NCI-H226 (cell line): ENCODE measurements at regions not wholly inside any gene's neighbourhood (a gene's known extent, or its start where the extent isn't known, plus 50 kb on each side); places are given as distances from the start of the nearest gene placed in this dataset.

Experiments used
- DNase-seq: peaks from one replicate; pipeline ENCODE4 v3.0.0-alpha.2; 2015

DNA sequence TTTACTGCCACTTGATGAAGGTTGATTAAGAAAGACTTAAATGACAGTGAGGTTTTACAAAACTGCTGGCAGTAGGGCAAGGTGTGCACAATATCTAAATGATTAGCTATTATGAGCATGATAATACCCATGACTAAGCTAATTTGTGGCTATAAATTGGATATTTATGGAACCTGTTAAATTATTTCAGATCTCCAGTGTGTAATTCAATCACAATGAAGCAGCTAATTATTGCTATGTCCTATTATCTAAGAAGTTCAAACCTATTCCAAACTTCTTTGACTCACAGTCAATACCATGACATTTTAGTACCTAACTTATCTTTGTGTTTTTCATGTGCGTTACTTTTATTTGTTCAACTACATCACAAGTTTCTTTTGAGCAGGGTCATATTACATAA lies 253.8 kb upstream of the MMADHC start:
- no peak for DNase-seq

DNA sequence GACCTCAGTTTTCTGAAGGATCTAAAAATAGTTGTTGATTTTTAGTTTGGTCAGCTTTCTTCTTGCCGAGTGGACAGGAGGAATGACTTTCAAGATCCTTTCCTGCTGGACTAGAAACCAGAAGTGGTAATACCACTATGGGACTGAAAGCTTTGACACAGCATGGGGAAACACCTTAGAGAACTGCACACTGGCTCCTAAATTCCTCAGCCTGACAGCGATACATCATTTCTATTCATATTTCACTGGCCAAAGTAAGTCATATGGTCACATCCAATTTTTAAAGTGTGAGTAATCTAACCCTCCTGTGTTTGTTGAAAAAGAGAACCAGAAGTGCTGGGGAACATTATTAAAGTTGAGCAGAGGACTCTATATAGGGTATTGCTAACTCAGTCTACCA lies 244.7 kb upstream of the MMADHC start:
- DNase-seq, result peak; percentile 24

GRCh38 chr2:149828520-149829210 lies 241.1 kb upstream of the MMADHC start:
- no peak for DNase-seq

DNA sequence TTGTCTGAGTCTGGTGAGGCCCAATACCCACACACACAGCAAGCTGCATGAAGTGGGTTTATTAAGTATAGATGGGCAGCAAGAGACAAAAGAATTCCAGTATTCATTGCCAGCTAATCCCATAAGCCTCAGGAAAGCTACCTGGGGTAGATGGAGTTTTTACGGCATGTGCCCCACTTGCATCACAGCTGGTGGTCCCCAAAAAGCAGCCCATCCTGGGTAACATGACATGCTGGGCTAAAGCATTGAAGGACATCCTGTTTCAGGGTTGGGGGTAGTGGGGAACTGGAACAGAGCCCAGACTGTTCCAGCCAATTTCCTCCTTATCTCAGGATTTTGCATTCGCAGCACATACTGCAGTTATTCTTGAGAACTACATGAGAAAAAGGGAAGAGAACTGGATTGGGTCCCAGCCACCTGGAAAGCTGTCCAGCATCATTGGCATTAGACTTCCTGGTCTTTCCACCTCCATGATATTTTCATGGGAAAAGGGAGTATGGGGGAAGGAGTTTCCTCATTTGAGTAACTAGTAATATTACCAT lies 240.1 kb upstream of the MMADHC start:
- no peak for DNase-seq

DNA sequence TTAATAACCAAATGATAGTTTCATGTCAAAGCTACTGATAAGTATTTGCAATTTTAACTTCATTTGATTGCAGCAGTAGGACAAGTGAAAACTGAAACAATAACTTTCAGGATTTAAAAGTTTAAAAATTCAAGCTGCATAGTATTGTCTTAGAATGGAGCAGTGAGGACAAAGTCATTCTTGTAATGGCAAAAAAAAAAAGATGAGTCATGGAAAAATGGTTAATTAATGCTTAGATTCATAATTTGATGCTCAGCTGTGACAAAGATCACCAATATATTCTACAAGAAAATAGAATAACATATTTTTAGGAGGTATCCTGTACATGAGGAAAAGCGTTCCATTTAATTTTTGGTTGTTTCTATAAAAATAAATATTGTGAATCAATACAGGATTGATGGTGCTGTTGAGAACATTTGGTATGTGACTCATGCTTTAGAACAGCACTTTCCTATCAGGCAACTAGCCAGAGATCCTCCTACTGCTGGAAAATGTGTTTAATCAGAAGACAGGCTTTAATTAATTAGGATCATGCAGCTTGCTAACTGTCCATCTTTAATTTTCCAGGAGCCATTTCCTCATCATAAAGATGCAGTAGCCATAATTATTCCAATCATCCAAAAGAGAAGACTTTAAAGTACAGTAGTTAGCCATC lies 239.0 kb upstream of the MMADHC start:
- DNase-seq, result no peak

DNA sequence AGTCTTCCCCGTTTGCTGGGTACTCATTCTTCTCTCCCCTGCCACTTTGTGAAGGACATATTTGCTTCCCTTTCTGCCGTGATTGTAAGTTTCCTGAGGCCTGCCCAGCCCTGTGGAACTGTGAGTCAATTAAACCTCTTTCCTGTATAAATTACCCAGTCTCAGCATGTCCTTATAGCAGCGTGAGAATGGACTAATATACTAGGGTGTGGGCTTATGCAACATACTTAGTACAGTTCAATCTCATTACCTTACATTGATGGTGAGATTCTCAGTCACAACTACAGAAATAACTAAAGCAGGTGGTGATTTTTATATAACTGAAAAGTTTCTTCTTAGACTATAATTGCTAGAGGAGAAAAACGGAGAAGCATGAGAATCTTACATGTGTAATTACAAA lies 237.9 kb upstream of the MMADHC start:
- DNase-seq, result no peak

DNA sequence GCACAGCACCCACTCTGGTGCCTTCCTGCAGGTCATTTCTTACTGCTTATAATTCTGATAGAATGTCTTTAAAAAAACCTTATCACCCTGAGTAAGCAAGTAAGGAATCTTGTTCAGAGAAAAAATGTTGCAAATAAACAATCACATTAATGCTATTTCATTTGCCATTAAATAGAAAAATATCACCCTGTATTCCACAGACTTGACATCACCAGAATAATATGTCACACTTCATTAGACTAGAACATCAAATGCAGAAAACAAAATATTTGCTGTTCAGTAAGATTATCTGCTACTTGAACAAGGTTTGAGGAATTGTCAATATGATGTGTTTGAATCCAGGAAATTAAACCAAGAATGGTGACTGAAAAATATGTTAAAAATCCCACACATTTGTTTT lies 236.6 kb upstream of the MMADHC start:
- DNase-seq, result no peak

DNA sequence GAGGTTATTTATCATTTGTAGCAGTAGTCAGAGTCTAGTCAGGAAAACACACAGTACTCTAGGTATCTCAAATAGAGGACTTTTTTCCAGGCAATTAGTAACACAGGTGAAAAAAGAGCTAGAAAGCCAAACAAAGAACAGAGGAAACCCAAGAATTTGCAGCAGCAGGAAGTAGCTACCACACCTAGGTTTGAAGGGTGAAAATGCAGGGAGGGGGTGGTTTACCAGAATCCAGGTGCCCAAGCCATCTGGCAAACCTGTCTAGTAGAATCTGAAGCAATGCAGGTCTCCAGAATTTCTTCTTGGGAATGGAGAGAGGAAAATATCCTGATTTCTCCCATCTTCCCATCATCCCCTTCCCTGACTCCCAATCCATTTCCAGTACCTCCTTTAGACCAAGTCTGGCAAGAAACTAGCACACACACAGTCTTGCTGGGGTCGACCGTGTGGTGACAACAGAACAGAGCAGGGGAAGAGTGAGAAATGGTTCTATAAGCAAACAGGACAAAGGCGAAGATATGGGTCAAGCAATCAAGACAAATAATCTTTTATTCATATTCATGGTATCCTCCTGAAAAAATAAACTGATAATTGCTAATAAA lies 231.9 kb upstream of the MMADHC start:
- no peak for DNase-seq

DNA sequence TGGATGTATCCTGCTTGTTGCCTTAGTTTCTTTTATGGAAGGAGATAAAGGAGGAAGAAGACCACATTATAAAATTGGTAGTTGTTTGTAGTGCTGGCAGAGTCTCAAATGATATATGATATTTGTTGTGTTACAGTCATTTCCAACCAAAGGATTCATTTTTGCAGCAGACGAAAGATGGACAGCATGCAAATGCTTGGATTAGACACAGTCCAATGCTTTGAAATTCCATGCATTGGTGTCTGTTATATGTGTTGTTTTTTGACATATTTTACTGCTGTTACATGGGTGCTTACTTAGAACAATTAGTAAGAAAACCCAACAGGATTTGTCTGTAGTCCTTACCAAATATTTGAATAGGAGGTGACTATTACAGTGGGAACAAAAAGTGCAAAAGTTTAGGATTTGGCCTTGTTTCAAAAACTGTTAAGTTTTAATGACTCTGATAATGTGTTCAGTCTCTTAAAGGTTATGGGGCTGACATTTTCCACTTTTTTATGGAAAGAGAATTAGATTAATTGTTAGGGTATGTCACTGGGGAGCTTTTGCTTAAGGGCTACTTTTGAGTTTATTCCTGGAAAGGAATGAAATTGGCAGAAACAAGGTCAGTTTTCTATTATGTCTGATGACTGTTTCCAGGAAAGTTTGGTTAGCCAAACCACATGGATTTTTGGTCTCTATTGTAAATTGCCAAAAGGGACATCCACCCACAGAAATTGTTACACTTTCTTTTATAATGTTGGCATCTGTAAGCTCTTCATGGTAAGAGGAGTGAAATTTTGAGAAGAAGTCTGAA lies 229.4 kb upstream of the MMADHC start:
- DNase-seq, result no peak

DNA sequence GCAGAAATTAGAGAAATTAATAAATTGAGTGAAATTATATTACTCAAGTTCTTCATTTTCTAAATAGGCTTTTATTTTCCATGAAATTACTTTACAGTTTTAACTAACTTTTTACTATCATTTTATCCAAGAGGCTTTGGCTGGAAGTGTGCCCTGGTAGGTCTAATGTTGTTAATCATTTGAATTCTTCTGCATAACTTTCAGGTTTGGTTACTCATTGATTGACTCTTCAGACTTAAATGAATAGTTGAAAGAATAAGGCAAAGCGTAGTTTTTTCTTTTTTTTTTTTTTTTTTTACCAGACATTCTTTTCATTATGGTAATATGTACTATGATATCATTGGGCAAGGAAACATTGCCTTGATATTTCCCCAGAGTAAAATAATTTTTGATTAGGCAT lies 228.4 kb upstream of the MMADHC start:
- DNase-seq, result no peak

GRCh38 chr2:149814901-149815300 lies 227.3 kb upstream of the MMADHC start:
- DNase-seq, result no peak

DNA sequence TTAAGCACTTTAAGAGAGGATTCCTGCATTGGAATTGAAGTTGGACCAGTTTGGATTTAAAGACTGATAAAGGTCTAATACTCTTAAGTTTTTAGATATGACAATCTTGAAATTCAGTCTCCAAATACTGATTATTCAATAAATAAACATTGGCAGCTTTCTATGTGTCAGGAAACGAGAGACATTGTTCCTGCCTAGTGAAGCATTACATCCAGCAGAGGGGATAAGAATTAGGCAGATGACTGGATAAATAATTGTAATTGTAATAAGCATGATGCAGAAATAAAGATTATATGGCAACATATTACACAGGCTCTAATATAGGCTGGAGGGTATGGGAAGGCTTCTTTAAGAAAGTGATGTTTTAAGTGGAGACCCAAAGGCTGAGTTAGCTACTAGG lies 226.5 kb upstream of the MMADHC start:
- DNase-seq, result no peak

DNA sequence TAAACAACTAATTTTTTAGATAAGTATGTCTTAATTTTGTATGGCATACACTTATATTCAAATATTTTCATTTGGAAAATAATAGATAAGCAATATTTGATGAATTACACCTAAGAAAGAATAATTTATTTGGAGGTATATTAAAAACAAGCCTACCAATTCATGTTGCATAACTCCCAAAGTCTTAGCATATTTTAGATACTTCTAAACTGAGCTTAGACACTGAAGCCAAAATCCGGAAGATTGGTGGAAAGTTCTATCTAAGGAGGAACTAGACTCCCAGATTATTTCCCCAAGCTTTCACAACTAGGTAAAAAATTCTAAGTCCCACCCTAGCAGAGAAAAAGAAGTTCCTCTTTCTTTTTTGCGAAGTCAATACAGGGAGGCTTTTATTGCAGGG lies 221.0 kb upstream of the MMADHC start:
- peak; percentile 38 for DNase-seq

DNA sequence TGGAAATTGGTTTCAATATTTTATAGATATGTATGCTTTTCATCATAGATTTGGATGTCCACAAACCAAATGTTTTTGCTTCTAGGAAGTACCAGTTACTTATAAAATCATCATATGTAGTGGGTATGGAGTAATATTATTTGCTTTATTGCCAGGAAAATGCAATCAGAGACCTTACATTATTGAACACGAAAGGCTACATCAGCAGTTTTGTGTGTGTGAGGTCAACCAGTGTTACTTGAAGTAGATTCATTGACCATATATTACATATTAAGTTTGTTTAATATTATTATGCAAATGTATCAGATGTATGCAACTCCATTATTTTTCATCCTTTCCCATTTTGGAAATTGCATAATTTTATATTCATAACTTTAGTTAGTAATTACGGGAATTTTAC lies 219.1 kb upstream of the MMADHC start:
- DNase-seq, result no peak

- DNase-seq, result no peak
Measured at GRCh38 chr2:149800624-149801542, 213.3 kb upstream of the MMADHC start.

DNA sequence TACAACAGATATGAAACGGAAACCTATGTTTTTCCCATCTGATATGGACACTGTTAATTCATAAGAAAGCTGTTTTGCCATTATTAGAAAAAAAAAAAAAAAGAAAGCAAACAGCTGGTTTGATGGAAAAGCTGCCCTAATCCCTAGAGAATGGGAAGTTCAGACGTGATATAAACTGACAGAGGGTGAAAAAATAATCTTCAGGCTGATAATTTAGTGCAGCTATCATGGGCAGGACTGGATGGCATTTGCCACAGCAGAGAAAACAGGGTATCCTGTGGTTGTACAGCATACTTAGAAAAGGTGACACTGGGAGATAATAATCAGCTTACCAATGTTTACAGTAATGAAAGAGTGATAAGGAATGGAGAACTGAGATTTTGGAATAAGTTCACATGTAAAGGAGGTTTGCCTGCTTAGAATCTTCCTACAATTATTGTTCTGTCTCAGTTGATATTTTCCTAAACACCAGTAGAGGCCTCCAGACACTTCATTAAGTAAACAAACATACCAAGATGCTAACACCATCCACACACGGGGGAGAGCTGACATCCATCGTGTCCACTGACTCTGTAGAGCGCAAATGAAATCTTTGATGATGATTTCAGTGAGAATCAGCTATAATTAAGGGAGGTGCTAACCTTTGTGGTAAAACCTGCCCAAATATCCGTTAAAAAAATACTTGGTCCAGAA lies 211.6 kb upstream of the MMADHC start:
- DNase-seq, result no peak

GRCh38 chr2:149797030-149797429 lies 209.5 kb upstream of the MMADHC start:
- no peak for DNase-seq

DNA sequence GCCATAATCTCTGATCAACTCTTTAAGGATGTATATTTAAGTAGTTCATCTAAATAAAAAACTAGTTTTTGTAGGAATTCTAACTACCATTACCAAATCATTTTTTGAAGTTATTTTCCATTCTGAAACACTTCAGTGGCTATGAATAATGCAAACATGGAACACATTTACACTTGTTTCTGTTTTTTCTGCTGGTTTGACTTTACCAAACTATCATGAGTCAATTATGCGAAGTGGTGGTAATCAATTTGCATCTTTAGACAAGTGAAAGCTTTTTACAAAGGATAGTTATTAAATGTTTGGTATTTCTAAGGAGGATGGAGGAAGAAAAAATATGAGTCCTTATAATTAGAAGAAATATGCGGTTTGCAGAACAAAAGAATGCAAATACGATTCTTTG lies 202.0 kb upstream of the MMADHC start:
- no peak for DNase-seq

DNA sequence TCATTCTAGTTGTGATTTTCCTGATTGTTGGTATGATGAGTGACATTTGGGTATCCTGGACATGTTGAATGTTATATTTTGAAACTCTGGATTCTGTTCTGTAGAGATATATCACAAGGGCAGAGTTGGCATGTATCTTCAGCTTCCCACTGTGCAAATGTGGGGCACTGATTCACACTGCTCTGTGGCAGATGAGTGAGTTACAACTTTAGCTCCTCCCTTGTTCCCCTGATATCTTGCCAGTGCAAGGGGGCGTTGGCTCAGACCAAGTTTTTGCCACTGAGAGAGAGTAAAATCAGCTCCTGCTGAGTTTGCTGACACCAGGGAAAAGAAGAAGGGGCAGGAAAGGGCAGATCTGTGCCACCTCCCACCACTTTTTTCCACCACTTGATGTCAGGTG lies 199.6 kb upstream of the MMADHC start:
- peak; percentile 15 for DNase-seq

GRCh38 chr2:149783284-149783683 lies 195.7 kb upstream of the MMADHC start:
- DNase-seq, result no peak

GRCh38 chr2:149782572-149782971 lies 195.0 kb upstream of the MMADHC start:
- DNase-seq, result no peak
